ENCODE measurements at regions not wholly inside any gene's neighbourhood (a gene's known extent, or its start where the extent isn't known, plus 50 kb on each side); places are given as distances from the start of the nearest gene placed in this dataset.

- Histone ChIP-seq H3K9ac (ENCODE audit: low read depth, low read length) (no peak overlapping the region), H3K27ac (ENCODE audit: low read length) (no peak overlapping the region), H3K4me3 (ENCODE audit: low read depth in 1 of 2, low read length in 2 of 2) (no peak overlapping the region), H3K4me2 (ENCODE audit: insufficient read depth, low read length) (no peak overlapping the region), H3K36me3 (ENCODE audit: insufficient read depth, low read length) (no peaks in the 10 kb centered on the region), H2AFZ (ENCODE audit: low read depth, low read length) (no peak overlapping the region), H3K9me3 (ENCODE audit: insufficient read depth, low read length, severe bottlenecking) (no peaks in the 10 kb centered on the region), H3K4me1 (ENCODE audit: insufficient read depth, low read length) (no peaks in the 10 kb centered on the region), H3K27me3 (ENCODE audit: insufficient read depth, low read length, poor library complexity) (no peaks in the 10 kb centered on the region), H4K20me1 (ENCODE audit: insufficient read depth, low read length) (no peaks in the 10 kb centered on the region), H3K79me2 (ENCODE audit: insufficient read depth, low read length) (no peaks in the 10 kb centered on the region)
- no peak for ATAC-seq (ENCODE audit: insufficient read depth, low read depth)
- no peak for DNase-seq
- TF ChIP-seq EZH2 (IDR thresholded peaks at IDR 0.05; ENCODE audit: borderline replicate concordance, low read depth, low read length, severe bottlenecking) = no peak
- no peak for TF ChIP-seq CTCF (IDR thresholded peaks at IDR 0.05; ENCODE audit: borderline replicate concordance, extremely low read depth, low read length, poor library complexity, severe bottlenecking)
Observed at GRCh38 chr2:15058721-15059157, 426.2 kb downstream of the LRATD1 start.

GRCh38 chr2:15059870-15060512 is 427.5 kb downstream of the LRATD1 start:
- Histone ChIP-seq H3K9ac (ENCODE audit: low read depth, low read length) (no peak overlapping the region), H3K36me3 (ENCODE audit: insufficient read depth, low read length) (no peaks in the 10 kb centered on the region), H3K4me1 (ENCODE audit: insufficient read depth, low read length) (no peaks in the 10 kb centered on the region), H3K9me3 (ENCODE audit: insufficient read depth, low read length, severe bottlenecking) (no peaks in the 10 kb centered on the region), H2AFZ (ENCODE audit: low read depth, low read length) (no peak overlapping the region), H3K79me2 (ENCODE audit: insufficient read depth, low read length) (no peaks in the 10 kb centered on the region), H3K4me2 (ENCODE audit: insufficient read depth, low read length) (no peak overlapping the region), H3K4me3 (ENCODE audit: low read depth in 1 of 2, low read length in 2 of 2) (no peak overlapping the region), H3K27me3 (ENCODE audit: insufficient read depth, low read length, poor library complexity) (no peaks in the 10 kb centered on the region), H3K27ac (ENCODE audit: low read length) (no peak overlapping the region), H4K20me1 (ENCODE audit: insufficient read depth, low read length) (no peaks in the 10 kb centered on the region)
- no peak for ATAC-seq (ENCODE audit: insufficient read depth, low read depth)
- DNase-seq = no peak
- TF ChIP-seq CTCF (IDR thresholded peaks at IDR 0.05; ENCODE audit: borderline replicate concordance, extremely low read depth, low read length, poor library complexity, severe bottlenecking) (no peak), EZH2 (IDR thresholded peaks at IDR 0.05; ENCODE audit: borderline replicate concordance, low read depth, low read length, severe bottlenecking) (no peak)

GRCh38 chr2:15061268-15061667 is 428.8 kb downstream of the LRATD1 start:
- Histone ChIP-seq H3K27ac (ENCODE audit: low read length) (no peak overlapping the region), H3K9ac (ENCODE audit: low read depth, low read length) (no peak overlapping the region), H3K9me3 (ENCODE audit: insufficient read depth, low read length, severe bottlenecking) (no peaks in the 10 kb centered on the region), H3K27me3 (ENCODE audit: insufficient read depth, low read length, poor library complexity) (no peaks in the 10 kb centered on the region), H2AFZ (ENCODE audit: low read depth, low read length) (no peak overlapping the region), H4K20me1 (ENCODE audit: insufficient read depth, low read length) (no peaks in the 10 kb centered on the region), H3K4me3 (ENCODE audit: low read depth in 1 of 2, low read length in 2 of 2) (no peak overlapping the region), H3K36me3 (ENCODE audit: insufficient read depth, low read length) (no peaks in the 10 kb centered on the region), H3K4me1 (ENCODE audit: insufficient read depth, low read length) (no peaks in the 10 kb centered on the region), H3K79me2 (ENCODE audit: insufficient read depth, low read length) (no peaks in the 10 kb centered on the region), H3K4me2 (ENCODE audit: insufficient read depth, low read length) (no peak overlapping the region)
- DNase-seq = no peak
- ATAC-seq (ENCODE audit: insufficient read depth, low read depth) = no peak
- TF ChIP-seq CTCF (IDR thresholded peaks at IDR 0.05; ENCODE audit: borderline replicate concordance, extremely low read depth, low read length, poor library complexity, severe bottlenecking) = no peak
- TF ChIP-seq EZH2 (IDR thresholded peaks at IDR 0.05; ENCODE audit: borderline replicate concordance, low read depth, low read length, severe bottlenecking) = no peak
